ENCODE measurements at regions not wholly inside any gene's neighbourhood (a gene's known extent, or its start where the extent isn't known, plus 50 kb on each side); places are given as distances from the start of the nearest gene placed in this dataset.

GRCh38 chr6:159360306-159360705, 191.1 kb downstream of the FNDC1 start:
- intact Hi-C loops (cut with DNase I; ENCODE audit: low total_unique reads): no loop called here
- TF ChIP-seq POLR2A (IDR thresholded peaks at IDR 0.05) (no peak), CTCF (IDR thresholded peaks at IDR 0.05) (no peak)
- Histone ChIP-seq H3K36me3 (no peaks in the 10 kb centered on the region), H3K4me3 (no peak overlapping the region), H3K9me3 (no peaks in the 10 kb centered on the region), H3K27ac (no peak overlapping the region), H3K4me1 (no peaks in the 10 kb centered on the region), H3K27me3 (no peaks in the 10 kb centered on the region)
- DNase-seq: no peak

- no peaks in the 10 kb centered on the region for H3K27me3 ChIP-seq
- no peak overlapping the region for H3K4me3 ChIP-seq
- H3K27ac ChIP-seq: no peak overlapping the region
- TF ChIP-seq CTCF (IDR thresholded peaks at IDR 0.05) (no peak), POLR2A (IDR thresholded peaks at IDR 0.05) (no peak)
- no peaks in the 10 kb centered on the region for H3K36me3 ChIP-seq
- H3K9me3 ChIP-seq: no peaks in the 10 kb centered on the region
- H3K4me1 ChIP-seq: no peaks in the 10 kb centered on the region
- intact Hi-C loops (cut with DNase I; ENCODE audit: low total_unique reads): no loop called here
- no peak for DNase-seq
These were observed 190.5 kb downstream of the FNDC1 start for GRCh38 chr6:159359581-159360297.

- DNase-seq: no peak
- no peak for TF ChIP-seq CTCF (IDR thresholded peaks at IDR 0.05)
- TF ChIP-seq POLR2A (IDR thresholded peaks at IDR 0.05): no peak
These were observed 189.4 kb downstream of the FNDC1 start for GRCh38 chr6:159358562-159358961.

DNA sequence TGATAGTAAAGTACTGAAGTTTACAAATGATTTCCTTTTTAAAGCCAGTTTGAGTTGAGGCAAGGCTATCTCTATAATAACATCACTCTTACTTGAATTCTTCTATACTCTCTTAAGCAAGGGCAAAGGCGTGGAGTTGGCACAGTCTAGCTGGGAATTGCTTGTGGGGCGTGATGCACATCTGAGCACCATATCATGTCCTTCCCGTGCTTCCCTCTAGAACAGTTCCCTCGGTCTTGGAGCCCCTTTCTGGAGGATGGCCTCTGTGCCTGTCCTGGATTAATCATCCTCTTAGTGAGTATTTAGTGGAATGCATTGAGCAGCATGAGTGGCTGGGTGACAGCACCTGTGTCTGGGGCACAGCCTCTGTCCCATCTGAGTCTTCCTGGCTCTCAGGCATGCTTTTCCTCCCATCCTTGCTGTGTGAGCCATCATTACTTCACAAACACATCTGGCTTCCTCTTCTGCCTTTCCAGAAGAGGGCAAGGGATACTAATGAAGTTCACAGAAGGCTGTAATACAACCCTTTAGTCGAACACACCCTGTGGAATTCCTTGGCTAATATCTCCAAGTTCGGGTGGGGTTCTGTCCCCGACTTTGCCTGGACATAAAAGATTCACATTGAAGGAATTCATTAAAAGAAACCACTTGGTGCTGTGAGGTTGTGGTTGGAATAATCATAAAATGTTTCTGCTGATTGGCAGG, 188.2 kb downstream of the FNDC1 start:
- Histone ChIP-seq H3K4me1 (no peaks in the 10 kb centered on the region), H3K27me3 (no peaks in the 10 kb centered on the region), H3K27ac (no peak overlapping the region), H3K9me3 (no peaks in the 10 kb centered on the region), H3K36me3 (no peaks in the 10 kb centered on the region), H3K4me3 (no peak overlapping the region)
- no peak for DNase-seq
- intact Hi-C loops (cut with DNase I; ENCODE audit: low total_unique reads): no loop called here
- no peak for TF ChIP-seq POLR2A (IDR thresholded peaks at IDR 0.05)
- TF ChIP-seq CTCF (IDR thresholded peaks at IDR 0.05): no peak

More at GRCh38 chr6:159358562-159358961, 189.4 kb downstream of the FNDC1 start:
- Histone ChIP-seq H3K27me3 (no peaks in the 10 kb centered on the region), H3K9me3 (no peaks in the 10 kb centered on the region), H3K4me3 (no peak overlapping the region), H3K36me3 (no peaks in the 10 kb centered on the region), H3K4me1 (no peaks in the 10 kb centered on the region), H3K27ac (no peak overlapping the region)
- intact Hi-C loops (cut with DNase I; ENCODE audit: low total_unique reads): no loop called here

DNA sequence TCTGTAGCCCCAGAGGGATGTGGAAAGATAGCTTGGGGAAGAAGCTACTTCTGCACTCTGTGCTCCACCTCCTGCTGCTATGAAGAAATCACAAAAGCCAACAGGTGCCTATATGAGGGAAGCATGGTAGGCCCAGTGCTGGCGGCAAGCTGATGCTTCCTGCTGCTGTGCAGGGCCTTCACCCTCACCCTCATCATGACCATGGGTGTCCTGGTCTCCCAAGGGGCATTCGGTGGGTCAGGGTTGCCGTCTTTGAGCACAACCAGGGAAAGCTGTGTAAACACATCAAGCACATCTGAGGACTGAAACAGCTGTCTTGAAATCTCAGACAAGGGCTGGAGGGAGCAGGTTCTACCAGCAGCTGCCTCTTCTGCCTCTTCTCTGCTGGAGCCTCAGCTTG, 184.0 kb downstream of the FNDC1 start:
- Histone ChIP-seq H3K4me3 (no peak overlapping the region), H3K9me3 (no peaks in the 10 kb centered on the region), H3K27me3 (no peaks in the 10 kb centered on the region), H3K4me1 (no peaks in the 10 kb centered on the region), H3K27ac (no peak overlapping the region), H3K36me3 (no peaks in the 10 kb centered on the region)
- TF ChIP-seq CTCF (IDR thresholded peaks at IDR 0.05) (no peak), POLR2A (IDR thresholded peaks at IDR 0.05) (no peak)
- no peak for DNase-seq
- intact Hi-C loops (cut with DNase I; ENCODE audit: low total_unique reads): no loop called here
